Nephron progenitor cell (in vitro differentiated cells): ENCODE measurements at regions not wholly inside any gene's neighbourhood (a gene's known extent, or its start where the extent isn't known, plus 50 kb on each side); places are given as distances from the start of the nearest gene placed in this dataset.

Experiments
- DNase-seq: peaks from one replicate; pipeline ENCODE4 v3.0.0; 2021
- H3K27ac Mint-ChIP-seq: 2 replicates; pipeline ENCODE4 v1.8.0; 2021; ENCODE audit warnings: mild to moderate bottlenecking, moderate library complexity, mixed read lengths
- H3K27me3 Mint-ChIP-seq: 2 replicates; pipeline ENCODE4 v1.8.0; 2021; ENCODE audit warnings: mild to moderate bottlenecking, low read depth, mixed read lengths; ENCODE audit not compliant: poor library complexity
- H3K36me3 Mint-ChIP-seq: 2 replicates; pipeline ENCODE4 v1.8.0; 2021; ENCODE audit warnings: low read depth, mixed read lengths
- H3K4me1 Mint-ChIP-seq: 2 replicates; pipeline ENCODE4 v1.8.0; 2021; ENCODE audit warnings: mixed read lengths
- H3K4me3 Mint-ChIP-seq: 2 replicates; pipeline ENCODE4 v1.8.0; 2021; ENCODE audit warnings: mild to moderate bottlenecking, moderate library complexity, mixed read lengths
- H3K9me3 Mint-ChIP-seq: 2 replicates; pipeline ENCODE4 v1.8.0; 2021; ENCODE audit warnings: mild to moderate bottlenecking, moderate library complexity, mixed read lengths
- CTCF ChIP-seq: fragments of 200-600 bp; sonication (generic); IDR thresholded peaks from 2 replicates; pipeline ENCODE4 v1.5.0; 2021; ENCODE audit warnings: antibody characterized with exemption

GRCh38 chr12:31872831-31873604 lies 86.2 kb upstream of the RESF1 start:
- TF ChIP-seq CTCF: no peak
- H3K4me3 Mint-ChIP-seq: no peak overlapping the region
- DNase-seq: no peak

GRCh38 chr12:31869972-31870371 lies 89.2 kb upstream of the RESF1 start:
- DNase-seq: no peak
- Mint-ChIP-seq H3K9me3 (peaks cover 52% of the 10 kb centered on the region), H3K27ac (no peak overlapping the region), H3K4me3 (no peak overlapping the region), H3K4me1 (peaks cover 30% of the 10 kb centered on the region), H3K36me3 (peaks cover 25% of the 10 kb centered on the region), H3K27me3 (peaks cover 3% of the 10 kb centered on the region)
- TF ChIP-seq CTCF: no peak

More at GRCh38 chr12:31872831-31873604, 86.2 kb upstream of the RESF1 start:
- Mint-ChIP-seq H3K27me3 (peaks cover 3% of the 10 kb centered on the region), H3K4me1 (peaks cover 57% of the 10 kb centered on the region), H3K9me3 (peaks cover 47% of the 10 kb centered on the region), H3K36me3 (peaks cover 25% of the 10 kb centered on the region), H3K27ac (peak overlapping the region; percentile 78)

GRCh38 chr12:31868965-31869364 lies 90.2 kb upstream of the RESF1 start:
- H3K27ac Mint-ChIP-seq: peak overlapping the region; percentile 70
- H3K9me3 Mint-ChIP-seq: peaks cover 46% of the 10 kb centered on the region
- no peak for DNase-seq
- H3K27me3 Mint-ChIP-seq: peaks cover 3% of the 10 kb centered on the region
- H3K36me3 Mint-ChIP-seq: peaks cover 20% of the 10 kb centered on the region
- TF ChIP-seq CTCF: no peak
- no peak overlapping the region for H3K4me3 Mint-ChIP-seq
- peaks cover 20% of the 10 kb centered on the region for H3K4me1 Mint-ChIP-seq

GRCh38 chr12:31867292-31867691 lies 91.9 kb upstream of the RESF1 start:
- Mint-ChIP-seq H3K4me3 (no peak overlapping the region), H3K27me3 (peaks cover 3% of the 10 kb centered on the region), H3K27ac (no peak overlapping the region), H3K36me3 (peaks cover 8% of the 10 kb centered on the region), H3K9me3 (peaks cover 32% of the 10 kb centered on the region), H3K4me1 (peaks cover 13% of the 10 kb centered on the region)
- no peak for DNase-seq
- no peak for TF ChIP-seq CTCF

GRCh38 chr12:31866523-31866922 lies 92.7 kb upstream of the RESF1 start:
- Mint-ChIP-seq H3K4me1 (peaks cover 12% of the 10 kb centered on the region), H3K9me3 (peaks cover 25% of the 10 kb centered on the region), H3K27me3 (peaks cover 3% of the 10 kb centered on the region), H3K36me3 (peaks cover 4% of the 10 kb centered on the region), H3K27ac (no peak overlapping the region), H3K4me3 (no peak overlapping the region)
- DNase-seq: no peak
- TF ChIP-seq CTCF: no peak

- Mint-ChIP-seq H3K4me1 (peaks cover 12% of the 10 kb centered on the region), H3K4me3 (no peak overlapping the region), H3K27ac (no peak overlapping the region), H3K36me3 (no peaks in the 10 kb centered on the region), H3K9me3 (peaks cover 16% of the 10 kb centered on the region), H3K27me3 (no peaks in the 10 kb centered on the region)
- no peak for TF ChIP-seq CTCF
- DNase-seq: no peak
Measured at GRCh38 chr12:31865023-31865422, 94.2 kb upstream of the RESF1 start.
